Posterior cingulate gyrus (tissue), 11 donors: ENCODE measurements at regions not wholly inside any gene's neighbourhood (a gene's known extent, or its start where the extent isn't known, plus 50 kb on each side); places are given as distances from the start of the nearest gene placed in this dataset.

Experiments used
- DNase-seq, 10 donors: peaks; one replicate each; pipeline versions ENCODE4 v3.0.0 to v3.0.0-alpha.2; 2020 to 2021; ENCODE audit warnings: mixed read lengths in 3 of 10
- intact Hi-C: fragments of 100-400 bp; cut with DNase I; formaldehyde crosslinking; loops from one replicate; pipeline ENCODE4 v1.15.1; 2023

DNA sequence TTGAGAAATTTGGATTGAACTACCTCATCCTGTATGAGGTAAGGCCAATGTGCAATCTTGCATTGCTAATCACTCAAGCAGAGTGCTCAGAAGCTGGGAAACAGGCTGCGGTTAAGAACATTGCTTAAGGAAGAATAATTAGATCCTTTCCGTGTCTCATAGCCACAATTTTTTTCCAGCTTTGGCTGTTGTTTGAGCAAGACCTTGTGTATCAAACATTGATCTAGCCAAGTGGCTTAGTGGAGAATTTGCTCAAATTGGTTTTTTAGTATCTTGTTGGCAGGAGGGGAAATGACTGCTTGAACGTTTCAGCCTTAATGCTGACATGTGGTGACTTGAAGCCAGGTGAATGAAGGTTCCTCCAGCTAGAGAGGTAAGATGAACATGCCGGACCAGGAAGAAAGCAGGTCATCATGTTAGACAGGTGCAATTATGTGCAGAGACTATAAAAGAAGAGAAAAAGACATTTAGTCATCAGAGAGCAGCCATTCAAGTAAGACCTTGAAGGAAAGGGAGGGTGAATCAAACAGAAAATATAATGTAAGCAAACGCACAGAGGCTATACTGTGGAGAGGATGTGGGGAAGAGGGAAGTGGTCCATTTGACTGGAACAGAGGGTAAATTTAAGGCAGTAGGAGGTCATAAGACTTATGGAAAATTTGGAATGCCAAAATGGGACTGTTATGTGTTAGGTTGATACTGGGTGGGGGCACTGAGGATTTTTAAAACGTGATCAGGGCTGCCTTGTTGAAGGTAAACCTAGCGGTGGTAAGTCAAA, 98.9 kb upstream of the CYP1B1 start:
- DNase-seq, result no peak
- intact Hi-C loops, result no loop called here

DNA sequence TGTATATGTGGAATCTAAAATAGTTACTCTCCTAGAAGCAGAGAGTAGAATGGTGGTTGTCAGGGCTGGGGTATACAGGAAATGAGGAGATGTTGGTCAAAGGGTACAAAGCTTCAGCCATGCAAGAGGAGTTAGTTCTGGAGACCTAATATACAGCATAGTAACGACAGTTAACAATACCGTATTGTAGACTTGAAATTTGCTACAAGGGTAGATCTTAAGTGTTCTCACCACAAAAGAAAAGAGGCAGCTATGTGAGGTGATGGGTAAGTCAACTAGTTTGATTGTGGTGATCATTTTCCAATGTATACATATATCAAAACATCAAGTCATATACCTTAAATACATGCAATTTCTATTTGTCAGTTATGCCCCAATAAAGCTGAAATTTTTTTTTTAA, 98.2 kb upstream of the CYP1B1 start:
- intact Hi-C loops, result no loop called here
- no peak for DNase-seq

DNA sequence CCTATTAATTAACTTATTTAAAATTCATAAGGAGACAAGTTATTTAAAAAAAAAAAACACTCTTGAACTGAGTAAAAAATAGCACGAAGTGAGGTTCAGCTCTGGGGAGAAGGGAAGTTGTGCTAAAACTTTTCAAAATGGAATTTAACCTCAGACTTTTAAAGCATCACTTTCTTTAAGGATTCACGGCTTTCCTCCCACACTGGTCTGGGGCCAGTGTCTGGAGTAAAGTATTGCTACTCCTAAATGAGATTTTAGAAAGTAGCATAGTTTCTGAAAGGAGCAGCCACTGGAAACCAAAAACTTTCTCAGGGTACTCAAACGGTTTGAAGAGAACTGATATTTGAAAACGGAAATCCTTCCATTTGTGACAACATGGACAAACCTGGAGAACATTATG, 97.7 kb upstream of the CYP1B1 start:
- intact Hi-C loops, result no loop called here
- no peak for DNase-seq

- intact Hi-C loops, result no loop called here
- DNase-seq, result no peak
Measured at GRCh38 chr2:38171208-38171855, 95.4 kb upstream of the CYP1B1 start.

DNA sequence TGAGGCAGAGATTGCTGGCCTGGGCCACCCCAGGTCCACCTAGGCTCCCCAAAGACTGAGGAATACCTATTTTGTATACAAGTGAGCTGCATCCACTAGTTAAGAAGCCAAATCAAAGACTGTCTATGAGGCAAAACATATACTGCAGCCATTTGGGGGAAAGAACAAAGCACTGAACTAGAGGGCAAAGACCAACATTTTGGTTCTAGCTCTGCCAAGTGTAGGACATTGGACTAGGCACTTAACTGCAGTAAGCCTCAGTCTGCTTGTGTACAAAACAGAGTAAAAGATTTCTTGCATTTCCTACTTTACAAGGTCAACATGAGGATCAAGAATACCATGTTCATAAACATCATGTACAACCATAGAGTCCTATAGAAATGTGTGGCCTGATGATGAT, 94.8 kb upstream of the CYP1B1 start:
- DNase-seq, result no peak
- intact Hi-C loops, result no loop called here

DNA sequence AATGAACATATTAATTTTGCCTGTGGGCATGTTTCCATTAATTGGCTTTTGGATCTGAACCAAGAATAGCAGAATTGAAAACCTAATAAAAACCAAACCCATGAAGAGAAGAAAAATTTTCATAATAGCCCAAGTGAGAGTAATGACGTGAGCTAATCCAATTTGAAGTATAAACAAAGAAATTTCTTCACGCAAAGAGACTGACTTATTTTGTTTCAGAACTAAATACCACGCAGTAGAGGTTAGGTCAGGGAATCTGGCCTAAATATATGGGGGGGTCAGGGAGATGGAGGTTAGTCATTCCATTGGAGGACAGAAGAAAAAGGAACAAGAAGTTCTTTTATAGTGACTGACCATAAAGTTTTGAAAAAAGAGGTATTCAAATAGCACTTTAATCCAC, 94.1 kb upstream of the CYP1B1 start:
- intact Hi-C loops, result no loop called here
- no peak for DNase-seq

DNA sequence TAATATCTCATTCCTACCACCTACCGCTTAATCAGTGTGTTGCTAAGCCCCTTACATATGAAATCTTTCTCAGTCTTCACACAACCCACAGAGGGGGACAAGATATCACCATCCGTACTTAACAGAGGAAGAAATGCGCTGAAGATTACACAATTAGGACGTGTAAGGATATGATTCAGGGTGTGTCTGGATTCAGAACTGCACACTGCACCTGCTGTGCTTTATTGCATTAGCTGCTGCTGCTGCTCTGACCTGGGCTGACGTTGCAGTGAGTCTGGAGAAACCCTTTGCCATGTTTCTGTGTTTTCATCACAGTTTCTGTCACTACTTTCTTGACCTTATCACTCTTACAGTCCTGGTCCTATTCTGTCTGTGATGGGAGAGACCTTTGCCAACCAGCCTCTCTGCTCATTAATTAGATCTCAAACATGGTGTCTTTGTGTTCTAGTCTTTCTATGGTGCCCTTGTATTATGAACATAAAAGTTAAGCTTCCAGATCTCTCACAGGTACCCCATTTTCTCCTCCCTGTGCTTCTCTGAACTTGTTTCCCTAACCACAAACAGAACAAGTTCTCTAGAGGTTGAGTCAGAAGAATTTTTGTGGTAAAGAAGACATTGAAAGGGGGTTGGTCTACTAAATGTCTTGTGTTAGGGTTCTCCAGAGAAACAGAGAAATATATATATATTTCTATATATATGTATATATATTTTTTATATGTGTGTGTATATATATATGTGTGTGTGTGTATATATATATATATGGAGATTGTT, 92.9 kb upstream of the CYP1B1 start:
- no peak for DNase-seq
- intact Hi-C loops, result no loop called here

DNA sequence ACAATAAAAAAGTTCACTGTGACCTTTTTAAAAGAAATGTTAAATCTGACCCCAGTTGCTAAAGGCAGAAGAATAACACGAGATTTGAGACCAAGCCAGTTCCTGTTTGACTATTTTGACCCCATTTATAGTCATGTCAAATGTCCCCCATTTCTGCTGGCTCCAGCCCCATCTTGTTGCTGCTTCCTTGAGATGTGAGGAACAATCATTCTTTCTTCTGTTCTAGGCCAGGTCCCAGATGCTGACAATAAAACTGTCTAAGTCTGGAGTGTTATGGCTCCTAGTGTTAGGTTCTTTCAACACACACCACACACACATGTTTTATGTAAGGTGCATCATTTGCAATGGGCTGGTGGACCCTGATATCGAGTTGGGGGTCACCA, 92.0 kb upstream of the CYP1B1 start:
- DNase-seq, result no peak
- intact Hi-C loops, result no loop called here

GRCh38 chr2:38165698-38166097, 89.7 kb upstream of the CYP1B1 start:
- intact Hi-C loops, result no loop called here
- no peak for DNase-seq

DNA sequence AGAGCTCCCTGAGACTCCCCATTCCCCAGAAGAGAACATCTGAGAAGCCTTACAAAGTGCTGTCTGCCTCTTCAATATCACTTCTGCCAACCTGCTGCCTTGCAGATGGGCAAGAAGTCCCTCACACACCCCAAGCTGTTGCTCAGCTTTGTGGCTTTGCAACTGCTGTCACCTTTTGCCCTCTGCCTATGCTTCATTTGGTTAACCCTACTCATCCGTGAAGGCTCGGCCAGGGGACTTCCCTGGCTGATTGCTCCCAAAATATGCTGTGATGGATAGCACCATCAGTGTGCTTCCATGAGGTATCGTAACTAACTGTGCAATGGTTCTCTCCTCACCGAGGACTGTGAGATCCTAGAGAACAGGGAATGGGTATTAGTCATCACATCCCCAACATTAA, 88.9 kb upstream of the CYP1B1 start:
- intact Hi-C loops, result no loop called here
- DNase-seq, result no peak

DNA sequence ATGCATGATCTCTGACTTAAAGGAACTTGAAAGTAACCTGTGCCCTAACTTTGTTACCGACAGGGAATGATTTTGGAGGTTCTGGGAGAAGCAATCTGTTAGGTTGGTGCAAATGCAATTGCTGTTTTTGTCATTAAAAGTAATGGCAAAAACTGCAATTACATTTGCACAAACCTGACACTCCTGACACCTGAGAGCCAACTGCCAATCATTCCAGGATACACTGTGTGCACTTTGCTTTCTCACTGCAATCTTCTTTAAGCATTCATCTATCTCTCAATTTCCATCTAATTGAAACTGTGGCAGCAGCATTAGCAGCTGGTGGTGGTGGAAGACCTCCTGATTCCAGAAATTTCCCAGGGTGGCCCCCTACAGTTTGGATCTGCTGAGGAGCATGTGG, 87.6 kb upstream of the CYP1B1 start:
- no peak for DNase-seq
- intact Hi-C loops, result no loop called here

DNA sequence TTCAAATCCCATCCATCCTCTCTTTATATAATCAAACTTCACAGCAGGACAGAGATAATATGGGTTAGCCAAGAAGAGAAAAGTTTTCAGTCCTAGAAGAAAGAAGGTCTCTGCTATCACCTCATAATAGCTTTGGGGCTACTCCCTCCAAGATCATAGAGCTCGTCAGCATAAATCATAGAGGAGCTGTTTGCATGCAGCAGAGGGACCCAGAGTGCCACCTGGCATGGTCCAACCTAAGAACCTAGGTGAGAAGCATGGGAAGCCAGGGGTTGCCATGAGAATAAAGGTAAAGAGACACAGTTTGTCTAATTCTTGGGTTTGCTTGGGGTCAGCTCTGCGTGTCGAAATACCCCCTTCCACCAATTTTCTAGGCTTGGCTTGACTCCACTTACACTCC, 87.1 kb upstream of the CYP1B1 start:
- no peak for DNase-seq
- intact Hi-C loops, result no loop called here

DNA sequence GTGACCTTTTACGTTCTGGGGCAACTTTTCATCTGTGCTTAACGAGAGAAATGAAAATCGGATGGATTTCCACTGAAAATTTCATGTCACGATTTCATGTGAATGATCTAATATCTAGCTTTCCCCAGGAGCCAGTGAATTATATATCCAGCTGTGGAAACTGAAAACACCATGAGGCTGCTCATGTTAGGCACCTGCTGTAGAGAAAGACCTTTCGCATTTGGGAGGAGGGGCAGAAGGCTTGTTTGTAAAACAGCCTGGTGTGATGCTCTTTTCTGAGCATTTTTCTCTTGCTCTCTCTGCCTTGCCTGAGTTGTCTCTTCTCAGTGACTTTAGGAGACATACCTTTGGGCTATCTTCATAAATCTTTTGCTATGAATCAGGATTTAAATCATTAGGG, 84.6 kb upstream of the CYP1B1 start:
- no peak for DNase-seq
- intact Hi-C loops, result no loop called here

DNA sequence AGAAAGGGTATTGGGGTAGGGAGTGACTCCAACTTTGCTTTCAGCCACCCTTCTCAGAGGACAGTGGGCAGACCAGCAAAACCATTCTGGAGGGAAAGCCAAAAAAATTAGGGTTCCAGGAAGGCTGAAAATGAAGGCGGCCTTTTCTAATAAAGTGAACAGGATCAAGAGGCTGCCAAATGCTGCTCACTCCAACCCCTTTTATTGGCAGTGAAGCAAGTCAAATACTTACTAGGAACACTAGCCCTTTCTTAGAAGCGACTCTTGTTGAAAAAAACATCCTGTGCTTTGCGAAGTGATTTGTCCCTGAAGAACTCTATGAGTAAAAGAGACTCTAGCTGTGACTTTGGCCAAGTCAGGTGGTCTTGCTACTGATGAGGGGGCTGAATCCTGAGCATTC, 83.6 kb upstream of the CYP1B1 start:
- no peak for DNase-seq
- intact Hi-C loops, result no loop called here

DNA sequence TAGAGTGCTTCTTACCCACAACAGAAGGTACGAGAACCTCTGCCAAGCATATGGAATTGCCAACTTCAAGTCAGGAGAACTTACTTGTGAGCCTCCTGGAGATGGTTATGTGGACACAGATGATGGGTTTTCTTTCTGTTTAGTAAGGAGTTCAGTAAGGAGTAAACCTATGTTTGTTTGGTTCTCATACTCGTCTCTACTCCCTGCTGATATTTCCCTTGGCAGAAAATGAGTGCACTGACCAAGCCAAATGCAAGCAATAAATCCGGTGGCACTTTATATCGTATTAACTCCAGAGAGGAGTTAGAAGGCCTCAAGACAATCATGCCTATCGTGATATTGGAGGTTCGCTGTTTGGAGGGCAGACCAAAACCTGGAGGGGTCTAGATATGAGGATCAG, 83.2 kb upstream of the CYP1B1 start:
- intact Hi-C loops, result no loop called here
- DNase-seq, result no peak

- no peak for DNase-seq
Measured at GRCh38 chr2:38158378-38159118, 82.6 kb upstream of the CYP1B1 start.

GRCh38 chr2:38156436-38156835, 80.5 kb upstream of the CYP1B1 start:
- intact Hi-C loops, result no loop called here
- no peak for DNase-seq

More at GRCh38 chr2:38158378-38159118, 82.6 kb upstream of the CYP1B1 start:
- intact Hi-C loops, result no loop called here

DNA sequence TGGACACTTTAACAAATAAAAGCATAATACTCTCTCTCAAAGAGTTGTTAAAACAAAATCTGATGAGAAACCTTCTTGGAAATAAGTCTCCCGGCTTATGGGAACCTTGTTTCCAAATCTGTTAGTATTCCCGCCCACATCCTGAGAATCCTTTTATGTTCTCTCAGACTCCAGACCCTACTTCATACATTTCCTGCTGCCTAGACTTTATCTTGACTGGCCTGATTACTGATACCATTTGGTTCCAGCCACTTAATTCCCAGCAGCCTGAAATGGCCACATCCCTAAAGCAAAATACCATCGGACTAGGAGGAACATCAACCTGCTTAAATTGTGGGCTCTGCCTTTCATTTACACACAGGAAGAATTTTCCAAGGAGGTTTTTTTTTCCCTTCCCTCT, 79.1 kb upstream of the CYP1B1 start:
- intact Hi-C loops, result no loop called here
- no peak for DNase-seq

DNA sequence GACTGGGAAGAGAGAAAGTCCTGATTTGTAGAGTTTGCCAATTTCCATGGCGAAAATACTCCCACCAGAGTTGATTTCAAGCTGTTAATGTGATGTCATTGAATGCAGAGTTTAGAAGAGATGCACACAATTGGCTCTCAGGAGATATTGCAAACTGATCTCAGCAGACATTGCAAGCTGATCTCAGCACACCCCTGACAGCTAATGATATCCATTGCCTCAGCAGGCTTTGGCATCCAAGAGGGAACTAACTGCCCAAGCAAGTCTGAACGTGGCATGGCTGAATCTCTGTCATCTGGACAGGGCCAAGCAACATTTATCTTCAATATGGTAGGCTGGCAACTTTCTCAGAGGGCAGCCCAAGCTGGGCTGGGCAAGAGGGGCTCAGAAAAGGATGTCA, 78.4 kb upstream of the CYP1B1 start:
- intact Hi-C loops, result no loop called here
- DNase-seq, result no peak

DNA sequence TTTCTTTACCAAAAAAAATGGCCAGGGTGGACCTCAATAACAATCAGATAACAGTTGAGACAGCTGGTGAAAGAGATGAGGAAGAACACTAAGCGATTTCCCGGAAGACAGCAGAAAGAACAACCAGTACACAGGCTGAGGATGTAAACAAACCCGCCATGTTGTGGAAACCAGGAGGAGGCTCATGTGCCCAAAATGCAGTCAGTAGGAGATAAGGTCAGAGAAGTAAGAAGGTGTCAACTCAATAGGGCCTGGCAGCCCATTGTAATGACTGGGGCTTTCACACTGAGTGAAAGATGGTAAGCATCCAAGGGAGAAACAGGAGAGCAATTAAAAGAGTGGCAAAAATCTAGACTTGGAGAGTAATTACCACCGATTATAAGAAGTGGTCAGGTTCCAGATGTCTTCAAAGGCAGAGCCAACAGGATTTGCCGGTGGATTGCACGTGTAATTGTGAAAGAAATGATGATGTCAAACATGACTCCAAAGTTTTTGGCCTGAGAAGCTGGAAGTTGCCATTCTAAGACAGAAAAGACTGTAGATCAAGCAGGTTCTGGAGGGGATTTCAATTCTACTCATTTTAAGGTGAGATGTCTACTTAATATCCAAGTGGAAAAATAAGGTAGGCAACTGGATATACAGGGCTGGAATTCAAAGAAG, 77.7 kb upstream of the CYP1B1 start:
- DNase-seq, result no peak
- intact Hi-C loops, result no loop called here

DNA sequence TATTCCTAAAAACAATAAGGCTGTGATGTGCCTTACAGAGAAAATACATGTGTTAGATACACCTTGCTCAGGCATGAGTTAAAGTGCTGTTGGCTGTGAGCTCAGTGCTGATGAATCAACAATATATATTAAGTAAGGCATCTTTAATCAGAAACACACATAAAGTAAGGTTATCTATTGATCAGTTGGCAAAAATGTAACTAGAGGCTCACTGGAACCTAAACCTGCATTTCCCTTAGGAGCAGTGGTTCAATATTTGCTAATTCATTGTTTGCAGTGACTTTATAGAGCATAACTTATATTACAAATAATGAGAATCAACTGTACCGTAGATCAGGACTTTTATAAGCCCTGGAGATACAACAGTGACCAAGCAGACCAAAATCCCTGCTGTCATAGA, 77.0 kb upstream of the CYP1B1 start:
- intact Hi-C loops, result no loop called here
- no peak for DNase-seq
